Activated CD4-positive, alpha-beta memory T cell treated with anti-CD3 and anti-CD28 coated beads, Interleukin-2, amount 10 ng/mL, durations not matched to agents 7 days and 5 days (primary cell): ENCODE measurements at regions not wholly inside any gene's neighbourhood (a gene's known extent, or its start where the extent isn't known, plus 50 kb on each side); places are given as distances from the start of the nearest gene placed in this dataset.

Experiments
- CTCF ChIA-PET: fragments of 350-600 bp; sonication (Branson Sonifier 250); formaldehyde crosslinking; loops from one replicate; lab custom pipeline; 2021; ENCODE audit warnings: antibody characterized with exemption, inconsistent platforms; lab: Charles Lee
- POLR2A ChIA-PET: fragments of 350-600 bp; sonication (Branson Sonifier 250); formaldehyde crosslinking; loops from one replicate; lab custom pipeline; 2021; ENCODE audit warnings: antibody characterized with exemption; lab: Charles Lee
- DNase-seq: peaks from one replicate; pipeline ENCODE4 v3.0.0-alpha.2; 2020
- H3K27ac Mint-ChIP-seq: one replicate; pipeline ENCODE4 v1.8.0; 2021; ENCODE audit warnings: mild to moderate bottlenecking, mixed read lengths
- H3K27me3 Mint-ChIP-seq: one replicate; pipeline ENCODE4 v1.8.0; 2021; ENCODE audit warnings: mixed read lengths
- H3K36me3 Mint-ChIP-seq: one replicate; pipeline ENCODE4 v1.8.0; 2021; ENCODE audit warnings: low read depth, mixed read lengths
- H3K4me1 Mint-ChIP-seq: one replicate; pipeline ENCODE4 v1.8.0; 2021; ENCODE audit warnings: mixed read lengths
- H3K4me3 Mint-ChIP-seq: one replicate; pipeline ENCODE4 v1.8.0; 2021; ENCODE audit warnings: mild to moderate bottlenecking, mixed read lengths
- H3K9me3 Mint-ChIP-seq: one replicate; pipeline ENCODE4 v1.8.0; 2021; ENCODE audit warnings: mixed read lengths

DNA sequence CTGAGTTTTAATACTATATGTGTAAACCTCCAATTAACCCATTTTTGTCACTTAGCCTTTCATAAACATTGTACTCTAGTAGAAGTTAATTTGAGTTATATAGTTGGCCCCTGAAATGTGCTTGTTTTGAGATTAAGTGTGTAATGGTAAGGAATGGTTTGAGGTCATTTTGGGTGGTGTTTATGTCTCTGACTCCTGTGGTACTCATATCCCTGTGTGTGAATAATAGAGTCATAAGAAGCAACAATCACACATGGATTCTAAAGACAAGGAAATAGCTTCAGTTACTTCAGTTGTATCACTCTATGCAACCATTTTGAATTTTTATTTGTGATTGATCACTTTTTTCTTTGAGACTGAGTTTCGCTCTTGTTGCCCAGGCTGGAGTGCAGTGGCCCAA is 408.5 kb downstream of the MFSD1 start:
- Mint-ChIP-seq H3K4me1 (no peaks in the 10 kb centered on the region), H3K27ac (no peak overlapping the region), H3K4me3 (no peak overlapping the region), H3K27me3 (no peaks in the 10 kb centered on the region), H3K36me3 (no peaks in the 10 kb centered on the region), H3K9me3 (no peaks in the 10 kb centered on the region)
- CTCF ChIA-PET, result no interaction called here
- POLR2A ChIA-PET, result no interaction called here
- no peak for DNase-seq

DNA sequence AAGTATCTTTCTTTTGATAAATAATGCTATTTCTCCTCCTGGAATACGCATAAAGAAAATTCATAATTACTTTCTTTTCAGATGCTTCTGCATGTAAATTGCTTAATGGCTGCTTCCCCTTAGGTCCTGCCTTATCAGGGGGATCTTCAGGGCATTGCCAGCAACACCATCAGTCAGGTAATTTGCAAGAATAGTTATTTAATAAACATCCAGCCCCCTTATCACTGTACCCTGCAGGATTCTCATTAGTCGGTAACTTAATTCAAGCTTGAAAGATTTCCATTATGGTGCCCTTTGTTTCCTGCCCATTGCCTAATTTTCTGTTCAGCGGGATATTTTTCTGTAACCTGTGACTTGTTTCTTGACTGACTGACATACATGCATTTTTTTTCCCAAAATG is 414.5 kb downstream of the MFSD1 start:
- no peaks in the 10 kb centered on the region for H3K4me1 Mint-ChIP-seq
- ChIA-PET POLR2A (no interaction called here), CTCF (no interaction called here)
- no peaks in the 10 kb centered on the region for H3K27me3 Mint-ChIP-seq
- no peaks in the 10 kb centered on the region for H3K36me3 Mint-ChIP-seq
- H3K4me3 Mint-ChIP-seq, result no peak overlapping the region
- DNase-seq, result no peak
- H3K9me3 Mint-ChIP-seq, result no peaks in the 10 kb centered on the region
- no peak overlapping the region for H3K27ac Mint-ChIP-seq

DNA sequence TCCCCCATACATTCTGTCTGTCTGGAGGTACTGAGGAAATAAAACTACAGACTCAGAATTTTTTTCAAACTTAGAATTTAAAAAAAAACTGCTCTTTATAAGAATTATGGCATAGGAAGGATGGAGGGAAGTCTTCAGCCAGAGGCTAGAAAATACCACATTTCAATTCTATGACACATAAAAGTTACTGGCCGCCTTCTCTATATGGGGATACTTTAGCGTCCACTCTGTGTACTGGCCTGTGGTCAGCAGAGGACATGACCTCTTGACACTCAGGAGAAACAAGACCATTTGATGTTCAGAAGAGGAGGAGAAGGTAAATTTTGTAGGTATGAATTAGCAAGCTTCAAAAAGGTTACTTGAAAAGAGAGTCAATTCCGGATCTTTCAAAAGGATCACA is 417.4 kb downstream of the MFSD1 start:
- Mint-ChIP-seq H3K4me3 (no peak overlapping the region), H3K36me3 (no peaks in the 10 kb centered on the region), H3K27me3 (no peaks in the 10 kb centered on the region), H3K4me1 (no peaks in the 10 kb centered on the region), H3K9me3 (no peaks in the 10 kb centered on the region), H3K27ac (no peak overlapping the region)
- ChIA-PET CTCF (no interaction called here), POLR2A (no interaction called here)
- DNase-seq, result no peak

DNA sequence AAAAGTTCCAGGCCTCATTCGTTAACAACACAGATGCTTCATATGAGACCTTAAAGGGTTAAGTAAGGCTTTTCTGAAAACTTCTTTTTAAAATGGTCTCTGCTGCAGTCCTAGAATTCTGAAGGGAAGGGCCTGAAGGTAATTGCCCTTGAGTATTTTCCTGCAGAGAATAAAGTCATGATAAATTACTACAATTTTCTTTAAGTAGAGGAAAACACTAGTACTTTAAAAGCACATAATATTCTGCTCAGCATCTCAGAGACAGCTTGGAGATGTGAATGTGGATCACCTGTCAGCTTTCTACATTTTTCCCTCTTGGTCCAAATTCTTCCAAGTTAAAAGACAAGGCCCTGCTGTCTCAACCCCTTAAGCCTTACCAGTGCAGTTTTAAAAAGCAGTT is 419.5 kb downstream of the MFSD1 start:
- Mint-ChIP-seq H3K27me3 (no peaks in the 10 kb centered on the region), H3K9me3 (no peaks in the 10 kb centered on the region), H3K27ac (no peak overlapping the region), H3K36me3 (no peaks in the 10 kb centered on the region), H3K4me1 (no peaks in the 10 kb centered on the region), H3K4me3 (no peak overlapping the region)
- DNase-seq, result no peak
- ChIA-PET CTCF (interaction anchor here (0.6 kb wide), 1 partner anchor 1094 kb away, joined by 3 read pairs; no protein-coding TSS in a partner anchor), POLR2A (no interaction called here)

DNA sequence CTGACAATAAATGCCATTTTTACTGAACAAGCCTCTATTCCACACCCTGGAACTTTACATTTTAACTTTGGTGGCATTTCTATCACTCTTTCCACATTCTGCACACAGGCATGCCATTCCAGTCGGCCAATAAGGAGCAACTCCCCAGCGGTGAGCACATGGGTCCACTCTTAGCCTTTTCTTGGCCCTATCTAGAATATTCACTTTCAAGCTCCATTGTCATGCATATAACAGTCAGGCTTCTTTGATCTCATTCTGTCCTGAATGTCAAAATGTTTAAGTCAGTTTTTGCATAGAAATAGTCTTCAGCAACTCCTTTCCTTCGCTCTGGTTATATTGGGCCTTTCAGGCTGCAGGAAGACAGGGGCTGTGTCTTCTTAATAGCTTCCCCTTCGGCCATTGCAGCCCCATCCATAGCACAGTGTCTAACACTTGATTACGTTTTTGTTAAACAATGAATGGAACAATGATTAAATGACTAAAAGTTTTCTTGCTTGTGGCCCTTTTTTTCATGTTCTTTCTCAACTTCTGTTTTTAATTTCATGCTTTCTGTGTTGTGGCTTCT is 427.3 kb downstream of the MFSD1 start:
- ChIA-PET CTCF (no interaction called here), POLR2A (no interaction called here)
- Mint-ChIP-seq H3K4me1 (no peaks in the 10 kb centered on the region), H3K9me3 (peaks cover 5% of the 10 kb centered on the region), H3K4me3 (no peak overlapping the region), H3K36me3 (no peaks in the 10 kb centered on the region), H3K27ac (no peak overlapping the region), H3K27me3 (no peaks in the 10 kb centered on the region)
- no peak for DNase-seq

DNA sequence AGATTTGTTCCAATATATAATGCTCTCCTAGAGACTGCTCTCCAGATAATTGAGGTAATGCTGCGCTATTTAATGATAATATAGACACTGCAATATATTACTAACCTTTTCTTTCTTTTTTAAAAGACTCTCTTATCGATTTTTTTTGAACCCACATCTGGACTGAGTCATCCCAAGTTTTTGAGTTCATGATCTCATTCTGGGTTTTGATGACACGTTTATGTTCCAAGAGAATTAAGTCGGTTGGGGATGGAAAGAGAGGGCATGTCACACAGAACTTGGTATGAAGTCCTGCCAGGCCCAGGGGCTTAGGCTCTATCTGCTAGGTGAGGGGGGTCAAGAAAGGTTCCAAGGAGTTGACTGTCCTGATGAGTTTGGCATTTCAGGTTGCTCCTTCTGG is 431.1 kb downstream of the MFSD1 start:
- CTCF ChIA-PET, result no interaction called here
- Mint-ChIP-seq H3K27me3 (no peaks in the 10 kb centered on the region), H3K4me1 (no peaks in the 10 kb centered on the region), H3K9me3 (peaks cover 5% of the 10 kb centered on the region), H3K36me3 (no peaks in the 10 kb centered on the region), H3K27ac (no peak overlapping the region), H3K4me3 (no peak overlapping the region)
- POLR2A ChIA-PET, result no interaction called here
- DNase-seq, result no peak

DNA sequence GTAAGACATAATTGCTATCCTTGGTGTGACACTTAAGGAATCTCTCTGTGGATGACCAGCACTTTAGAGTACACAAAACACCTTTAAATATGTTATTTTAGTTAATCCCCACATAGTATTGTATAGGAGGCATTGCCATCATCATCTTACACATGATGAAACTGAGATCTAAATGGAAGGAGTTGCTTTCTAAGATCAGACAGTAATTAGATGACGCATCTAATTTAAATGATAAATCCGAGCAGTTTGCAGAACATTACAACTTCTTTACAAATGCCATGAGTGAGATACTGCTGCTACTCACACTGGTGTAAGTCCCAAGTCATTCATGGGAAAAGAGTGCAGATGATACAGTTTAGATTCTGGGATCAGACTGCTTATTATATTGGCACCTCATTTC is 431.9 kb downstream of the MFSD1 start:
- CTCF ChIA-PET, result no interaction called here
- H3K4me3 Mint-ChIP-seq, result no peak overlapping the region

DNA sequence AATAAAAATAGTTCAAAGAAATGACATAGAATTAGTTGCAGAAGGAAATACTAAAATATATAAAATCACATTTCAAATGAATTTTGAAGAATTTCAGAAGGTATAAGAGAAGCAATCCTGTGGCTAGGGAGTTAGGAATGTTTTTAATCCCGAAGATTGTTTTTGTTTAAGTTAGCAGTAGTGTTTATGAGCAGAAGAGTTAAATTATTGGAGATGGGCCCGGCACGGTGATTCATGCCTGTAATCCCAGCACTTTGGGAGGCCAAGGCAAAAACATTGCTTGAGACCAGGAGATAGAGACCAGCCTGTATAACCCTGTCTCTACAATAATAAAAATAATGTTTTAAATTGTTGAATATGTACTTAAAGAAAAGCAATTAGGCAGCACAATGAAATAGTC is 432.5 kb downstream of the MFSD1 start:
- CTCF ChIA-PET, result no interaction called here
- POLR2A ChIA-PET, result no interaction called here
- H3K4me1 Mint-ChIP-seq, result no peaks in the 10 kb centered on the region

More for the DNA sequence above, 431.9 kb downstream of the MFSD1 start:
- Mint-ChIP-seq H3K27ac (no peak overlapping the region), H3K27me3 (peaks cover 2% of the 10 kb centered on the region), H3K9me3 (peaks cover 5% of the 10 kb centered on the region), H3K36me3 (no peaks in the 10 kb centered on the region), H3K4me1 (no peaks in the 10 kb centered on the region)
- no peak for DNase-seq
- POLR2A ChIA-PET, result no interaction called here

DNA sequence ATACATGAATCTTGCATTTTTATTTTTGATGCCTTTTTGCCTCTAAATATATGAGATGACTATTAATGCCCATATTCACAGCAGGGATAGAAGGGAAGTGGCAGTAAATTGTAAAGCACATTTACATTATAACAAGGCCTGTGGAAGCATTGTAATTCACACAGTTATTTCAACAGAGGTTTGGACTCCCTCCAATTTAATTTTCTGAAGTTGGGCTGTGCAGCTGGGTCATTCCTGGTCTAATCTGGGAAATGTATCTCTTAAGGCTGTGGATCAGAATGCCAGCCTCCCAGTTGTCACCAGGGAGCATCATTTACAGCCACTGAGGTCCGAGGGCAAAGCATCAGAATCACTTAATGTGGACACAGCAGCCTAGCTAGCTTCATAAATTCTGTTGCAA is 434.5 kb downstream of the MFSD1 start:
- Mint-ChIP-seq H3K9me3 (no peaks in the 10 kb centered on the region), H3K27ac (no peak overlapping the region), H3K36me3 (no peaks in the 10 kb centered on the region), H3K4me1 (no peaks in the 10 kb centered on the region), H3K4me3 (no peak overlapping the region), H3K27me3 (peaks cover 2% of the 10 kb centered on the region)
- CTCF ChIA-PET, result no interaction called here
- DNase-seq, result no peak
- POLR2A ChIA-PET, result no interaction called here

More for the DNA sequence above, 432.5 kb downstream of the MFSD1 start:
- H3K36me3 Mint-ChIP-seq, result no peaks in the 10 kb centered on the region
- H3K4me3 Mint-ChIP-seq, result no peak overlapping the region
- no peak overlapping the region for H3K27ac Mint-ChIP-seq
- peaks cover 2% of the 10 kb centered on the region for H3K27me3 Mint-ChIP-seq
- H3K9me3 Mint-ChIP-seq, result peaks cover 5% of the 10 kb centered on the region
- no peak for DNase-seq

DNA sequence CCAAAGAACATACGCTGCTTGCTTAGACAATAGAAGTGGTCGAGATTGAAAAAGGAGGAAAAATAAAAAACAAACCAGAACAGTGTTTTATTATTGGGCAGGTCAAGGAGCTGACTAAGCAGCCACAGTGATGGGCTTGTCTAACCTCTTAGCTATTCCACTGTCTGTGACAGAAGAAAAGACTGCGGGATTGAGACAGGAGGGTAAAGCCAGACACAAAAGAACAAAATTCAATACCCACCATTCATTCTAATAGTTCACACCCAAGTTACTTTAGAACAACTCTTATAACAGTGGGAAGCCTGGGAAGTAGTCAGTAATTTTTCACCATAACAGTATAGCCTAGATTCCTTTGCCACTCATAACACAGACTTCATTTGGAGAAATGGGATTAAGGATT is 435.4 kb downstream of the MFSD1 start:
- H3K4me3 Mint-ChIP-seq, result no peak overlapping the region
- H3K27me3 Mint-ChIP-seq, result peaks cover 2% of the 10 kb centered on the region
- ChIA-PET CTCF (no interaction called here), POLR2A (no interaction called here)
- H3K4me1 Mint-ChIP-seq, result no peaks in the 10 kb centered on the region
- H3K36me3 Mint-ChIP-seq, result no peaks in the 10 kb centered on the region
- no peaks in the 10 kb centered on the region for H3K9me3 Mint-ChIP-seq
- H3K27ac Mint-ChIP-seq, result no peak overlapping the region
- DNase-seq, result no peak

DNA sequence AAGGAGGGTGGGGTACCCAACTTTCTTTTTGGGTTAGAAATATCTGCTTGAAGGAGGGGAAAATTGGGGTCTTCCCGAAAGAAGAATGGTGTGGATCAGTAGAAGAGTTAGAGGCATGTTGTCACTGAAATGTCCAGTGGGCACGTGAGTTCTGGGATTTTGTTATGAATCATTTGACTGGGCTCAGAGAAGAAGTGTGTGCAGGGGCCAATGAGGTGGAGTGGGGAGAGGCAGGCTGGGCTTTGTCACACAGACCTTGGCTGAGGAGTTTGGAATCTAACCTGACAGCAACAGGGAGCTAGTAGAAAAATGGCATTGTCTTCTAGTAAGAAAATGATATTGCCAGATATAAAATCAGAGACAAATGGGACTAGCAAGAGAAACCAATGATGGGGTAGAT is 436.8 kb downstream of the MFSD1 start:
- CTCF ChIA-PET, result interaction anchor here (0.6 to 1.3 kb wide), 2 partner anchors 10 to 393 kb away, joined by 3 read pairs; no protein-coding TSS in a partner anchor
- Mint-ChIP-seq H3K4me3 (no peak overlapping the region), H3K9me3 (no peaks in the 10 kb centered on the region), H3K27ac (no peak overlapping the region), H3K36me3 (no peaks in the 10 kb centered on the region), H3K4me1 (no peaks in the 10 kb centered on the region), H3K27me3 (peaks cover 2% of the 10 kb centered on the region)
- no peak for DNase-seq
- POLR2A ChIA-PET, result no interaction called here

DNA sequence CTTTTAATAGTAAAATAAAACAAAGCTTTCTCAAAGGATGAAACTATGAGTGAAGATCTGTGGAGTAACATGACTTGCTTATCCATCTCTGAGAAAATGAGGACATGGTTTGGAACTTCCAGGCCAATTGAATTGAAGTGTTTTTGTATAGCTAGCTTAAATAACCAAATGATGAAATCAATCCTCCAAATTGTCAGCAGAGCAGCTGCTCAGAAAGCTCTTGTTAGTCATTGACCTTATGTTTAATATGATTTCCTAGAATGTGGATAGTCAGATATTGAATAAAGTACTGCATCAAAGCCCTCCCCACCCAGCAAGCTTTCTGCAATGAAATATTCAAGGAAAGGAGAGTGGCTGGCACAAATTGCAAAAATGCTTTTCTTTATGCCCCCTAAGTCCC is 437.2 kb downstream of the MFSD1 start:
- no peak overlapping the region for H3K27ac Mint-ChIP-seq
- no peak overlapping the region for H3K4me3 Mint-ChIP-seq
- ChIA-PET CTCF (interaction anchor here (0.6 to 1.3 kb wide), 2 partner anchors 10 to 393 kb away, joined by 3 read pairs; no protein-coding TSS in a partner anchor), POLR2A (no interaction called here)
- no peak for DNase-seq
- H3K36me3 Mint-ChIP-seq, result no peaks in the 10 kb centered on the region
- H3K4me1 Mint-ChIP-seq, result no peaks in the 10 kb centered on the region
- no peaks in the 10 kb centered on the region for H3K9me3 Mint-ChIP-seq
- peaks cover 2% of the 10 kb centered on the region for H3K27me3 Mint-ChIP-seq

DNA sequence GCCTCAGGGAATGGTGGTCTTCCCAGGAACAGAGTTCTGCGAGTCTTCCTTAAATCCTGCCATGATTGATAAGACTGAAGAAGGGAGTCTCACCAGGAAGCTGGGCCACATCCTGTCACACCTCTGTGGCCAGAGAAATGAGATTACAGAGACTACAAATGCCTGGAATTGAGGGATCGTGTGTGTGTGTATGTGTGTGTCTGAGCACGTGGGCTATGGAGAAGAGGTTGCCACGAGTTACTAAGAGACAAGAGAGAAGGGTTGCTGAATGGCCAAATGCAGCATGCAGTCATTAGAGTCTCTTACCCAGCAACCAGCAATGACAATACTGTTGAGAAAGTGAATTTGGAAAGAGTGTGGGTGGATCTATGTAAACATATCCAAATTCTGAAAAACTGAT is 443.1 kb downstream of the MFSD1 start:
- no peaks in the 10 kb centered on the region for H3K36me3 Mint-ChIP-seq
- H3K9me3 Mint-ChIP-seq, result no peaks in the 10 kb centered on the region
- H3K4me1 Mint-ChIP-seq, result no peaks in the 10 kb centered on the region
- POLR2A ChIA-PET, result no interaction called here
- H3K27me3 Mint-ChIP-seq, result no peaks in the 10 kb centered on the region
- no peak for DNase-seq
- CTCF ChIA-PET, result no interaction called here
- H3K4me3 Mint-ChIP-seq, result no peak overlapping the region
- H3K27ac Mint-ChIP-seq, result no peak overlapping the region

DNA sequence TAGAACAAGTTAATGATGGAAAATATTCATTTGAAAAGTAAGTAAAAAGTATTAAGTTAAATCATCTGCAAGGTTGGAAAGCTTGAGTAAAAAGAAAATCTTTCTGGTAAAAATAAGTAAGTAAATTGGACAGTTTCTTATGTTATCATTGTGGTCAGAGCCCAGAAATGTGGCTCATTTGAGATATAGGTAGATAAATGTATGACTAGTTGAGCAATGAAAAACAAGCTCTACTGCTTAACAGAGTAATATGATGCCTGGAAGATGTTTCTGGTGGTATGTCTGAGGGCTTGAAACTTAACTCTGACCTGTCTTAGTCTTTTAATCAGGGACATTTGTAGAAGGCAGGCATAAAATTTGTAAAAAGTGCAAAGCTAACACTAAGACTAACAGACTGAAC is 444.0 kb downstream of the MFSD1 start:
- DNase-seq, result no peak
- H3K27me3 Mint-ChIP-seq, result no peaks in the 10 kb centered on the region
- H3K27ac Mint-ChIP-seq, result no peak overlapping the region
- no peaks in the 10 kb centered on the region for H3K36me3 Mint-ChIP-seq
- H3K4me1 Mint-ChIP-seq, result no peaks in the 10 kb centered on the region
- peaks cover 2% of the 10 kb centered on the region for H3K9me3 Mint-ChIP-seq
- no peak overlapping the region for H3K4me3 Mint-ChIP-seq
- ChIA-PET CTCF (interaction anchor here (1.4 kb wide), 1 partner anchor 14 kb away, joined by 5 read pairs; no protein-coding TSS in a partner anchor), POLR2A (no interaction called here)
